GM12864 (cell line): ENCODE measurements at regions not wholly inside any gene's neighbourhood (a gene's known extent, or its start where the extent isn't known, plus 50 kb on each side); places are given as distances from the start of the nearest gene placed in this dataset.
"Not testable (repeated sequence)": the region's sequence is repeated elsewhere in the genome, so short reads cannot be mapped to it uniquely, and the experiment has no call there.

Experiments
- DNase-seq: peaks from one replicate; pipeline ENCODE4 v3.0.0-alpha.2; 2011; ENCODE audit warnings: low read depth
- H3K4me3 ChIP-seq: 2 replicates; pipeline ENCODE4 v1.5.1; 2011; ENCODE audit warnings: mild to moderate bottlenecking, low read depth, low read length, control low read depth
- TF ChIP-seq, protein P1 (sequence below): IDR thresholded peaks from 2 replicates; pipeline ENCODE4 v1.5.1; 2011; ENCODE audit warnings: low read depth, mild to moderate bottlenecking, moderate library complexity, low read length, control low read depth, inconsistent platforms; ENCODE audit errors: missing control alignments

DNA sequence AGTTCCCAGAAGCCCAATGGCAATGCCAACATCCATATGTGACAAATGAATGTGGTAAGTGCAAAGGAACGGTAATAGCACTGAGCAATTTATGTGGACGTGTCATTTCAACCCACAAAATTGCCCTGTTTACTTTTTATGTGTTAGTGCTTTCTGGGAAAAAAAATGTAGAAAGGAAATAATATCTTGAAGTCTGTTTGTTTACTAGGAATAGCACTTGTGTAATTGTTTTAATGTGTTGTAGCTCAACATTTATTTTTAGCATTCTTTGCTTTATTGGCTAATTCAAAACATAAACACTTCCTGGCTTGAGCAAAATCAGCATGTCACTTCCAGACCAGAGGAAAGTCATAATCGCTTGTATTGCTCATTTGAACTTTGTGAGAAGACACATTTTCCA, 224.8 kb upstream of the KCNK2 start:
- H3K4me3 ChIP-seq, result no peak overlapping the region
- no peak for DNase-seq
- TF ChIP-seq, protein P1, sequence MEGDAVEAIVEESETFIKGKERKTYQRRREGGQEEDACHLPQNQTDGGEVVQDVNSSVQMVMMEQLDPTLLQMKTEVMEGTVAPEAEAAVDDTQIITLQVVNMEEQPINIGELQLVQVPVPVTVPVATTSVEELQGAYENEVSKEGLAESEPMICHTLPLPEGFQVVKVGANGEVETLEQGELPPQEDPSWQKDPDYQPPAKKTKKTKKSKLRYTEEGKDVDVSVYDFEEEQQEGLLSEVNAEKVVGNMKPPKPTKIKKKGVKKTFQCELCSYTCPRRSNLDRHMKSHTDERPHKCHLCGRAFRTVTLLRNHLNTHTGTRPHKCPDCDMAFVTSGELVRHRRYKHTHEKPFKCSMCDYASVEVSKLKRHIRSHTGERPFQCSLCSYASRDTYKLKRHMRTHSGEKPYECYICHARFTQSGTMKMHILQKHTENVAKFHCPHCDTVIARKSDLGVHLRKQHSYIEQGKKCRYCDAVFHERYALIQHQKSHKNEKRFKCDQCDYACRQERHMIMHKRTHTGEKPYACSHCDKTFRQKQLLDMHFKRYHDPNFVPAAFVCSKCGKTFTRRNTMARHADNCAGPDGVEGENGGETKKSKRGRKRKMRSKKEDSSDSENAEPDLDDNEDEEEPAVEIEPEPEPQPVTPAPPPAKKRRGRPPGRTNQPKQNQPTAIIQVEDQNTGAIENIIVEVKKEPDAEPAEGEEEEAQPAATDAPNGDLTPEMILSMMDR, result no peak

DNA sequence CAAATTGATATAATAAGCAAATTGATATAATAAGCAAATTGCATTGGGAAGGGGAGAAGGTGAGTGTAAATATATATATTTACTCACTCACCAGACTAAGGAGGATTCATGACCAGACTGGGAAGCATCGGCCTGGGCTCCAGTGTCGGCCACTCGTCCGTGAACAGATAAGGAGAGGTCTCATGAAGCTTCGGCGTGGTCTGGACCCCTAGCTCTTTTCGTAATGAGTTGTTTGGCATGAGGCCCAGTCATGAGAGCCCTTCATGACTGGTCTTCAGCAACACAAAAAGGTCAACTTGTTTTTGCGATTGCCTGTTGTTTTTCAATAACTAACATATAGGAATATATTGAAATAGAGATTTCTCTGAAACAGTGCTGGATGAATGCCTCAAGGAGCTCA, 222.9 kb upstream of the KCNK2 start:
- DNase-seq, result no peak
- TF ChIP-seq, protein P1, result no peak
- H3K4me3 ChIP-seq, result no peak overlapping the region

DNA sequence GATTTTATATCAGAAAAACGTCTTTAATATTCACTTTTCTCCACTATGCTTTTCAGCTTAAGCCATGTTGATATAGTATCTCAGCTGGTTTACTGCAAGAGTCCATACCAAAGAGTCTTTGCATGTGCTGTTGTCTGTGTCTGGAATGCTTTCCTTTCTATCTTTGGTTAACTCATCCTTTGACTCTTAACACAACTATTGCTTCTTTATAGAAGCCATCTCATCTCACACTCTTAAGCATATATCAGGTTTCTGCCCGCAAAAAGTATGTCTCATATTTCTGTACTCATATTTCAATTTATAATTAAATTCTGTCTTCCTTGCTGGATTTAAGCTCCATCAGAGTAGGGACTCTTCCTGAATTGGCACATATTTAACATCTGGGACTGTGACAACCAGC, 220.9 kb upstream of the KCNK2 start:
- no peak overlapping the region for H3K4me3 ChIP-seq
- DNase-seq, result no peak
- TF ChIP-seq, protein P1, result no peak

DNA sequence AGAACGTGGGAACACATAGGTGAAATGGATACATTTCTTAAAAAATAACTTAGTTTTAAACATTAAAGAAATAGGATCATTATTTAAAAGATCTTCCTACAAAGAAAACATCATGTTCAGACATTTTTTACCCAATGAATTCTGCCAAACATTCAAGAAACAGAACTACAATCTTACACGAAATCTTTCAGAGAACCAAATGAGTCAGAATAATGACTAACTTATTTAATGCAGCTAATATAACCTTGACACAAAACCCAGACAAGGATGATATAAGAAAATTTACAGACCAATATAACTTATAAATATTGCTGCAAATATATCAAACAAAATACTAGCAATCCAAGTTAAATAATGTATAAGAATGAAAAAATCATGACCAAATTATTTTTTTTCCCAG, 220.1 kb upstream of the KCNK2 start:
- H3K4me3 ChIP-seq, result no peak overlapping the region
- DNase-seq, result no peak
- TF ChIP-seq, protein P1, result no peak

DNA sequence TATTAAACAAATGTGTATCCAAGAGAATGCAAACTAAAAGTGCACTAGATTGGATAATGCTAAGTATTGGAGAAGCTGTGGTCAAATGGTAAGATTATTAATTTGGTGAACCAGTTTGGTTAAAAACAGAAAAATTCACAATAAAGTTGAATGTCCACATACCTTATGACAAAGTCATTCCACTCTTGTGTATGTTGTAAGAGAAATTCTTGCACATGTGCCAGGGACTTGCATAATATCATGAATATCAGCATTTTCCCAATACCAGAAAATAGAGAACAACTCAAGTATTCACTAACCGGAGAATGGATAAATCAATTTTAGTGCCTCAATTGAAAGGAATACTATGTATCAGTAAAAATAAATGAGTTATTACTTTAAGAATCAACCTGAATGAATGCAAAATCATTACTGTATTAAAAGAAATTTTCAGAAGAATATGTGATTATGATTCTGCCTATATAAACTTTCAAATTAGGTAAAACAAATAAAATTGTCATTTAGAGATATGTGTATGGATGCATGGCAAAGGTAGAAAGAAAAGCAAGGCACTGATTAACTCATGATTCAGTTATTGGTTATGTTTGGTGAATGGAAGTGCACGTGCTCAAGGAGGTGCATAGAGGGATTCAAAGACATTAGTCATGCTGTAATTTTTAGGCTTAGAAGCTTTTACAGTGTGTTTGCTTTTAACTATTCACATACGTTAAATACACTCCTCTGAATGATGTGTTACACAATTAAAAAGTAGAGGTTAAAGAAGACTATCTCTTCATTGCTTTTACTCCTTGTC, 217.4 kb upstream of the KCNK2 start:
- no peak for DNase-seq
- TF ChIP-seq, protein P1, result no peak
- no peak overlapping the region for H3K4me3 ChIP-seq

DNA sequence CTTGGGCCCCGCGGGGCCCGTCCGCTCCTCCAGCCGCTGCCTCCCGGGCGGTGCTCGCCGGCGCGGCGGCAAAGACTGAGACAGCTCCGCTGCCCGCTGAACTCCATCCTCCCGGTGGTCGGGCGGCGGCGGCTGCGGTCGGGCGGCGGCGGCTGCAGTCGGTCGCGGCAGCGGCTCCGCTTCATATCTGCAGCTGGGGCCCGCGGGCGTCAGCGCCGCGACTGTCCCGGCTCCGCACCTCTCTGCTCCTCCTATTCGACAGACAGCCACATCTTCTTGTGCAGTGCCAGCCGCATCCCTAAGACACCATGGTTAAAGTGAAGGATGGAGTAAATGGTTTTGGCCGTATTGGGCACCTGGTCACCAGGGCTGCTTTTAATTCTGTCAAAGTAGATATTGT, 212.1 kb upstream of the KCNK2 start:
- DNase-seq, H3K4me3 ChIP-seq: not testable (repeated sequence)

DNA sequence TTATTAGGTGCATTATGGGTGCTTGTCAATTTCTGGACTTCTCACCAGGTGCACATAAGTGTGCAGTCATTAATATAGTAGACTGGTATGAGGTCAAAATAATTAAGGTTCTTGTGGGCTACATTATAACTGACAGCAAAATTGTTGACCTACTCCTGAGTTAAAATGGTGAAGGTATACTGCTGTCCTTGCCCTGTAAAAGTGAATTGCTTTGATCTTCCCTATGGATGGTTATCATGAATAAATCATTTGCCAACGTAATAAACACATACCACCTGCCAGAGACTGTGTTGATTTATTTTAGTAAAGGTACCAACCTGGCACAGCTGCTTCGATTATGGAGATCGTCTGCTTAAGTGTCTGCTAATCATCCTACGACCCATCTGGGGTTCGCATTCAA, 201.6 kb upstream of the KCNK2 start:
- no peak for DNase-seq
- H3K4me3 ChIP-seq, result no peak overlapping the region
- TF ChIP-seq, protein P1, result no peak
